HEK293T (cell line): ENCODE measurements at regions not wholly inside any gene's neighbourhood (a gene's known extent, or its start where the extent isn't known, plus 50 kb on each side); places are given as distances from the start of the nearest gene placed in this dataset.

Experiments used
- ELF4 ChIP-seq: fragments of 450-650 bp; IDR thresholded peaks from 2 replicates; pipeline ENCODE4 v1.6.1; 2017; ENCODE audit warnings: antibody characterized with exemption
- FOXA1 ChIP-seq: fragments of 450-650 bp; IDR thresholded peaks from 2 replicates; pipeline ENCODE4 v1.6.1; 2016; ENCODE audit warnings: mild to moderate bottlenecking
- FOXM1 ChIP-seq: fragments of 450-650 bp; IDR thresholded peaks from 2 replicates; pipeline ENCODE4 v1.6.1; 2017; ENCODE audit warnings: mild to moderate bottlenecking, borderline replicate concordance

DNA sequence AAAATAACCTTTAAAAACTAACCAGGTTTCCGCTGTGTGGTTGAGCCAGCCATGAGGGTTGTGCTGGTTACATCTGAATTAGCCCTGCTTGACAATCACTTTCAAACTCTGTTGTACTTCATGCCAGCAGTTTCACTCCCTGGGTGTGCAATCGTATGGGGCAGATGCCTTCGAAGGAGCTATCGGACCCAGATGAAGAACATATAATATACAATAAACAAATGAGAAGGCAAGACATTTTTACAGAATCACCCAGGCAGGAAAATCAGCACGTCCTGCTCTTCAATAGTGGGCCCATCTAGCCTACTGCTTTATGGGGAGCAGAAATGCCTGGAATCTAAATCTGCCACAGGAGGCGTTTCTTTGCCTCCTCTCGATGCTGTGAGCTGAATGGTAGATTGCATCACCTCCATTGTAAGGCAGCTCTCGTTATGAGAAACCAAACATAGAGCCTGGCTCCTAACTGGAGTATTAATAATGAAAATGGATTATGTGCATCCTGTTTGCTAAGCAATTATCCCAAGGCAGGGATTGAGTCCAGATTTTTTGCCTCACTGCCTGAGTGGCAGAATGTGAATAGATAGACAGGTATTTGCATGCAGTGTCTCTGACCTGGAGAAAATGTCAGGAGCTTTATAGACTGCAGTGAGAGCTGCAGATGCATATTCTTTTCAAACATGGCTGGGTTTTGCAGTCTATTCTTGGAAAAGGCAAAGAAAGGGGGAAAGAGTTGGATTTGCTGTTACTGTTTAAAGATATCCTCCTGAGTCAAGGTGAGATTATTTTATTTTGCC is 143.3 kb upstream of the SMARCA2 start:
- TF ChIP-seq ELF4 (no peak), FOXM1 (no peak), FOXA1 (no peak)
